GM19035 (cell line): ENCODE measurements at regions not wholly inside any gene's neighbourhood (a gene's known extent, or its start where the extent isn't known, plus 50 kb on each side); places are given as distances from the start of the nearest gene placed in this dataset.

Source experiments
- ATAC-seq: cut with Tn5 transposase; IDR thresholded peaks from one replicate; pipeline ENCODE4 v1.9.1; 2021; ENCODE audit not compliant: unreplicated experiment

GRCh38 chr7:88442413-88442812 is 135.7 kb upstream of the STEAP4 start:
- ATAC-seq, result no peak

DNA sequence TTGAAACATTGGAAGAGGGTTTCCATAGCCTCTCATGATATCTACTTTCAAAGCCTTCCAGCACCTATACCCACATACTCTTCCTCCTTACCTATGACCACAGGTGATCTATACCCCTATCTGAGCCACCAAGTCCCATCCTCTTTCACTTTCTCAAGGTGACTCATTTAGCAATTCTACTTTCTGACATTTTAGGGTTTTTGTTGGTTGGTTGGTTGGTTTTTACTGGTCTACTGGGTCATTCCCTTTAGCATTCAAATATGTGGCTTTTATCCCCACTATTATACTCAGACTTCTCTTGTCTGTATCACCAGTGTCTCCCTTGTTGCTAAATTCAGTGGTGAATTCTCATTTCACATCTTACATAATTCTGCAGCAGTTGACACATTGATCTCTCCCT is 130.4 kb upstream of the STEAP4 start:
- no peak for ATAC-seq

GRCh38 chr7:88432301-88432700 is 125.6 kb upstream of the STEAP4 start:
- ATAC-seq, result no peak

DNA sequence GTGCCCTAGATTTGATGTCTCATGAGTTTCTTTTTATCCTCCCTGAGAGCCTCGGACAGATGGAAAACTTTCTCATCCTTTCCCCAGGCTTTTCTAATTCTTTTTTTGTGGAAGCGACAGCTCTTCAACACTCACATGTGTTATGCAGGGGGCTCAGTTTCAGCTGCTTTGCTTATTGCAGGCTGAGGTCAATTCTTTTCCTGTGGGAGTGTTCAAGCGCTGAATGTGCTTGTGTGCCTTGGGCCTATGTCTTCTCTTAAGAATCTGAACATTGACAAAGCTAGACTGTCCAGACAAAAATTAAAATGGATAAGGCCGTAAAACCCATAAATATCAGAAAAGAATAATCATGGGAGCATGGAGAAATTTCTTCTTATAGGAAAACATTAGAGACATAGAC is 125.2 kb upstream of the STEAP4 start:
- ATAC-seq, result no peak

DNA sequence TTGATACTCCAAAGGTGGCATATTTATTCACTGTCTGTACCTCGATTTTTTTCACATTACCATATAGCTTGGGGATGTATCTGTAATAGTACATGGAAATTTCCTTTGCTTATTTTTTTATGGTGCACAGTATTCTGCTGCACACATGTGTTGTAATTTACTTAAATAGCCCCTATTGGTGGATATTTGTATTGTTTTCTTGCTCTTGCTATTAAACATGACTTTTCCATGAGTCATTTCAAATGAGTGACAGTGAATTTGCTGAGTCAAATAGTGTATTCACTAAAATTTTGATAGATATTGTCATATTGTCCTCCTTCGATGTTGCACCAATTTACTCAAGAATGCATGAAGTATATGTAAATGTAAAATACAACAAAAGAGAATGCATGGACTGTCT is 122.7 kb upstream of the STEAP4 start:
- ATAC-seq, result no peak

- ATAC-seq, result no peak
These were observed 95.8 kb upstream of the STEAP4 start for GRCh38 chr7:88402529-88402928.

GRCh38 chr7:88401009-88401623 is 94.4 kb upstream of the STEAP4 start:
- ATAC-seq, result peak; percentile 61

- ATAC-seq, result no peak
These were observed 93.1 kb upstream of the STEAP4 start for GRCh38 chr7:88399696-88400240.

- no peak for ATAC-seq
These were observed 92.3 kb upstream of the STEAP4 start for GRCh38 chr7:88399036-88399435.

- no peak for ATAC-seq
These were observed 91.8 kb upstream of the STEAP4 start for GRCh38 chr7:88398459-88398858.

DNA sequence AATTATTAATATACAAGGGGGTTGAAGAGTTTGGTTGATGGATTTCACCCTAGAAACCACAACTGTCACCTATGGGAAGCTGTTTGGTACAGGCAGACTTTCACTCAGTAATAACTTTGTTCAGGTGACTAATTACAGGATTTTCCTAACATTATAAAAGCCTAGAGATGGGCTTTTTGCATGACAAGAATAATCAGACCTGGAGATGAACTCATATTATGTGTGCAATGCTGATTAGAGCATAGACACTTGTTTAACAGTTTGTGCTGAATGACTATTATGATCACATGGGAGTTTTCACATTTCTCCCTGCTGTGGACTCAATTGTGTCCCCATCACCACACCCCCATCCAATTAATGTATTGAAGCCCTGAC is 90.2 kb upstream of the STEAP4 start:
- ATAC-seq, result peak; percentile 21

DNA sequence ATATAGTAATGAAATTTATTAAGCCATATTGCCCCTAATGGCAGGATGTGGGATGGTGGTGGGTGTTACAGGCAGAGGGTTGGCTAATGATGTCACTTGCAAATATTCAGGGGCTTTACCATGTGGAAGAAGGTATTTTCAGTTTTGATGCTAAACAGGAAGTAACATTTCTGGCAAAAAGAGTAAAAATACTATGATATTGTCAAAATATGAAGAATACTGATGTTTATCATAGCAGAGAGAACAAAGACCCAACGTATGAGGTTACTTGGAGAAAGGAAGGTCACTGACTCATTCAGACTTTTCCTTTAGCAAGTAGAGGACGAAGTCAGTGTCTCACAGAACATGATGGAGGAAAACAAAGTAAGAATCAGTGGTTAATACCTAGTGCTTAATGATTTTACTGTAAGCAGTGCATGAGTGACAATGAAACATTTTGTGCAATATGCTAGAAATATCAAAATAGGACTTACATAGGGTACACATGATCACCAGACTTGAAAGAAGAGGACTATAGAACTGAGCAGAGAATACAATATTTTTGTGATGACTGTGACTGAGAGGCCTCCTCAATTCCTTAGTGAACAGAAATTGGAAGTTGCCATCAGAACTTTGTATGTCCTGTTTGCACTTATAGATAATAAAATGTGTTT is 89.7 kb upstream of the STEAP4 start:
- ATAC-seq, result peak; percentile 65

- ATAC-seq, result no peak
These were observed 89.0 kb upstream of the STEAP4 start for GRCh38 chr7:88395715-88396114.

DNA sequence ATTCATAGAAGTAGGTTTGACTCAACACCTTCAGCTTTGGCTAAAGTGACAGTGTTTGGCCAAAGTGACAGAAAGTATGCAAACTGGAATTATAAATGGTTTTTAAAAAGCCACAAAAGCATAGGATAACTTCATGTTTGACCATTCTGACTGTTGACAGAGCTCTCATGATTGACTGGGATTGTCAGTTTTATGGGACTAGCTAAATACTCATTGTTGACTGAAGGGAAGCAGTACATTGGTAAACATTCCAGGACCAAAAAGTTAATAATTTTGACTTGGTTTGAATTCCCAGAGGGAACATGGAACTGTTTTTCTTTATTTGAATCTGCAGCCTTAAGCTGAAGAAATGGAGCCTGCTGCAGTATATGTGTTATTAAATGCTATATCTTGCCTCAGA is 84.6 kb upstream of the STEAP4 start:
- no peak for ATAC-seq

- ATAC-seq, result no peak
These were observed 80.7 kb upstream of the STEAP4 start for GRCh38 chr7:88387368-88387767.

GRCh38 chr7:88386665-88387156 is 80.0 kb upstream of the STEAP4 start:
- no peak for ATAC-seq

- ATAC-seq, result no peak
These were observed 70.7 kb upstream of the STEAP4 start for GRCh38 chr7:88377434-88377833.

GRCh38 chr7:88368686-88369085 is 62.0 kb upstream of the STEAP4 start:
- ATAC-seq, result no peak

GRCh38 chr7:88366845-88367244 is 60.2 kb upstream of the STEAP4 start:
- no peak for ATAC-seq

DNA sequence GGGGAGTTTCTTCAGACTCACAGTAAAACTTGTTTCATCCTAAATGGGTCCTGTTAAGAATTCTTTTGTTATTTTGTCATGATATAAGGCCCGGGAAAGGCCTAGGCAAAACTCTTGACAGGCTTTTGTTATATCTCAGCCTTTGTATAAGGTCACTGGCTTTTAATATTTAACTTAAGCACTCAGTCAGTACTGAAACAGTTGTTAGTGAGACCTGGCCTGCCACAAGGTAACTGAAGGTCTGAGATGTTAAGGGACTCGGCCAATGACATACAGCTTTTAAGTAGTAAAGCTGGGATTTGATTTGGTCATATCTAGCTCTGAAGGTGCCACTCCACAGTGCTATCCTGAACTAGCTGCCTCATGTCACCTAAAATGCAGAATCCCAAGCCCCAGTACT is 57.2 kb upstream of the STEAP4 start:
- no peak for ATAC-seq

GRCh38 chr7:88363249-88363648 is 56.6 kb upstream of the STEAP4 start:
- no peak for ATAC-seq

DNA sequence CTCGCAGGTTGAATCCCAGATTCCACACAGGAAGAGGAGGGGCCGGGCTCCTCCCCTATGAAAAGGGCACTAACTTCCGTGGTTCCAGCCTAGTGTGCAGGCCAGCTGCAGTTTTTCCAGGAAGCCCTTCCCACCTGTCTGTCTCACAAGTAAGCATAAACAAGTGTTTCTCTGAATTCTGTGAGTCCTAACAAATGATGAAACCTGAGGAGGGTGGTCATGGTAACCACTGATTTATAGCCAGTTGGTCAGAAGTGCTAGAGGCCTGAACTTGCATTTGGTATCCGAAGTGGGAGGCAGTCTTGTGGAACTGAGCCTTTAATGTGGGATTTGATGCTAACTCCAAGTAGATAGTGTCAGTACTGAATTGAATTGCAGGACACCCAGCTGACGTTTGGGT is 54.7 kb upstream of the STEAP4 start:
- no peak for ATAC-seq

GRCh38 chr7:88358881-88359280 is 52.2 kb upstream of the STEAP4 start:
- ATAC-seq, result no peak
